Loucy (cell line): ENCODE measurements at regions not wholly inside any gene's neighbourhood (a gene's known extent, or its start where the extent isn't known, plus 50 kb on each side); places are given as distances from the start of the nearest gene placed in this dataset.

Source experiments
- H2AFZ ChIP-seq: fragments of 200-600 bp; sonication (generic); 2 replicates; pipeline ENCODE4 v1.6.0; 2016; ENCODE audit warnings: antibody characterized with exemption, mild to moderate bottlenecking, low read length, moderate library complexity
- H3F3A ChIP-seq: fragments of 200-600 bp; 2 replicates; pipeline ENCODE4 v1.6.0; 2016; ENCODE audit warnings: antibody characterized with exemption, low read depth, mild to moderate bottlenecking
- H3K27me3 ChIP-seq: fragments of 200-600 bp; sonication (generic); 2 replicates; pipeline ENCODE4 v1.6.1; 2014; ENCODE audit warnings: low read length, mild to moderate bottlenecking; ENCODE audit not compliant: insufficient read depth, poor library complexity, severe bottlenecking
- H3K36me3 ChIP-seq: fragments of 200-600 bp; sonication (generic); 2 replicates; pipeline ENCODE4 v1.6.1; 2016; ENCODE audit warnings: low read length; ENCODE audit not compliant: insufficient read depth
- H3K4me1 ChIP-seq: fragments of 200-600 bp; sonication (generic); 2 replicates; pipeline ENCODE4 v1.5.1; 2014; ENCODE audit warnings: low read length, mild to moderate bottlenecking; ENCODE audit not compliant: insufficient read depth, poor library complexity, severe bottlenecking
- H3K4me2 ChIP-seq: fragments of 200-600 bp; sonication (generic); 2 replicates; pipeline ENCODE4 v1.6.0; 2014; ENCODE audit warnings: antibody characterized with exemption, low read length, low read depth, mild to moderate bottlenecking; ENCODE audit not compliant: poor library complexity, severe bottlenecking
- H3K4me3 ChIP-seq: fragments of 200-600 bp; sonication (generic); 2 replicates; pipeline ENCODE4 v1.5.1; 2014; ENCODE audit warnings: low read length, mild to moderate bottlenecking, mixed read lengths; ENCODE audit not compliant: poor library complexity, severe bottlenecking
- H3K79me2 ChIP-seq: fragments of 200-600 bp; sonication (generic); 2 replicates; pipeline ENCODE4 v1.6.1; 2014; ENCODE audit warnings: low read length; ENCODE audit not compliant: insufficient read depth
- H3K9ac ChIP-seq: fragments of 200-600 bp; sonication (generic); 2 replicates; pipeline ENCODE4 v1.6.0; 2014; ENCODE audit warnings: mild to moderate bottlenecking, low read depth, low read length, moderate library complexity; ENCODE audit not compliant: poor library complexity, severe bottlenecking
- H3K9me2 ChIP-seq: fragments of 200-600 bp; sonication (generic); replicated peaks from 2 replicates; pipeline ENCODE4 v1.6.1; 2016; ENCODE audit warnings: low read depth, low read length, mixed read lengths
- H3K9me3 ChIP-seq: fragments of 200-600 bp; sonication (generic); 2 replicates; pipeline ENCODE4 v1.6.1; 2014; ENCODE audit warnings: mild to moderate bottlenecking, antibody characterized with exemption, low read length, low read depth; ENCODE audit not compliant: insufficient read depth
- H4K20me1 ChIP-seq: fragments of 200-600 bp; sonication (generic); 2 replicates; pipeline ENCODE4 v1.6.0; 2014; ENCODE audit warnings: antibody characterized with exemption, low read length, mild to moderate bottlenecking; ENCODE audit not compliant: insufficient read depth, poor library complexity, severe bottlenecking
- EZH2phosphoT487 ChIP-seq: fragments of 200-600 bp; IDR thresholded peaks from 2 replicates; pipeline ENCODE4 v1.6.1; 2018; ENCODE audit warnings: antibody characterized with exemption, mild to moderate bottlenecking, moderate library complexity, borderline replicate concordance
- TF ChIP-seq, protein P1 (sequence below): fragments of 200-600 bp; sonication (generic); conservative IDR thresholded peaks from 2 replicates; pipeline ENCODE4 v1.5.1; 2014; ENCODE audit warnings: mild to moderate bottlenecking, antibody characterized with exemption, low read length

DNA sequence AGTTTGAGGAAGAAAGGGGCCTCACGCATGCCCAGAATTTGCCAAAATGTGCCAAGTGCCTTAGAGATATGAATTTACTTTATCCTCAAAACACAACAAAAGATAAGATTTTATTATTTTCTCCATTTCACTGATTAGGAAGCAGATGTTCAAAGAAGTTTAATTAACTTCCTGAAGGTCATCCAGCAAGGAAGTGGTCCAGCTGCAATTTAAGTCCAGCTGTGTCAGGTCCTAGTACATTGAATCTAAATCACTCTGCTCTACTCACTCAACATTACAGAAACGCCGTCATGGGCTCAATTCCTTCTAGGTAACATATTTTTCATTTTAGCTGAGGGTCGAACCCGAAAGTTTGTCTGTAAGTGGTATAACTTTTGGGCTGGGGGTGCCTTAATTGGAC, 115.4 kb downstream of the CCDC34 start:
- Histone ChIP-seq H3K4me2 (no peak overlapping the region), H3K9me3 (no peaks in the 10 kb centered on the region), H3F3A (no peaks in the 10 kb centered on the region), H3K4me3 (no peak overlapping the region), H3K27me3 (no peaks in the 10 kb centered on the region), H4K20me1 (no peaks in the 10 kb centered on the region), H2AFZ (no peak overlapping the region), H3K4me1 (no peaks in the 10 kb centered on the region), H3K79me2 (no peaks in the 10 kb centered on the region), H3K36me3 (no peaks in the 10 kb centered on the region), H3K9me2 (no peaks in the 10 kb centered on the region), H3K9ac (no peak overlapping the region)
- no peak for TF ChIP-seq EZH2phosphoT487
- TF ChIP-seq, protein P1, sequence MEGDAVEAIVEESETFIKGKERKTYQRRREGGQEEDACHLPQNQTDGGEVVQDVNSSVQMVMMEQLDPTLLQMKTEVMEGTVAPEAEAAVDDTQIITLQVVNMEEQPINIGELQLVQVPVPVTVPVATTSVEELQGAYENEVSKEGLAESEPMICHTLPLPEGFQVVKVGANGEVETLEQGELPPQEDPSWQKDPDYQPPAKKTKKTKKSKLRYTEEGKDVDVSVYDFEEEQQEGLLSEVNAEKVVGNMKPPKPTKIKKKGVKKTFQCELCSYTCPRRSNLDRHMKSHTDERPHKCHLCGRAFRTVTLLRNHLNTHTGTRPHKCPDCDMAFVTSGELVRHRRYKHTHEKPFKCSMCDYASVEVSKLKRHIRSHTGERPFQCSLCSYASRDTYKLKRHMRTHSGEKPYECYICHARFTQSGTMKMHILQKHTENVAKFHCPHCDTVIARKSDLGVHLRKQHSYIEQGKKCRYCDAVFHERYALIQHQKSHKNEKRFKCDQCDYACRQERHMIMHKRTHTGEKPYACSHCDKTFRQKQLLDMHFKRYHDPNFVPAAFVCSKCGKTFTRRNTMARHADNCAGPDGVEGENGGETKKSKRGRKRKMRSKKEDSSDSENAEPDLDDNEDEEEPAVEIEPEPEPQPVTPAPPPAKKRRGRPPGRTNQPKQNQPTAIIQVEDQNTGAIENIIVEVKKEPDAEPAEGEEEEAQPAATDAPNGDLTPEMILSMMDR = no peak

DNA sequence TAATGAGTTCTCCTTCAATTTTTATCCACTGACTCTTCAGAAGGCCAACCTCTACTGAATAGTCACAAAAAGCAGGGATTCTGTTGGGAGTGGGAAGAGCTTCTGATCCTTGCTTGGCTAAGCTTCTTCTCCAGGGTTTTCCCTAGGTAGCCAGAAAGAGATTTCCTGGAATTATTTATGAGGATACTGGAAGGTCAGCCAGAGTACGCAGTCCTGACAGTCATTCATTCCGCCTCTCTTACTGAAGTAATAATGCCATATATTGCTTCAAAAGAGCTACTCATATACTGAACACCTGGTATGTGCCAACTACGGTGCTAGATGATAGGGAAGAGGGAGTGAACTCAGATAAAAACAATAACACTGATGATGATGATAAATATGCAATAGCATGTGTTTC, 116.1 kb downstream of the CCDC34 start:
- TF ChIP-seq, protein P1 = no peak
- TF ChIP-seq EZH2phosphoT487 = no peak
- no peaks in the 10 kb centered on the region for H4K20me1 ChIP-seq
- no peak overlapping the region for H3K4me3 ChIP-seq
- no peak overlapping the region for H2AFZ ChIP-seq
- H3K79me2 ChIP-seq = no peaks in the 10 kb centered on the region
- H3K36me3 ChIP-seq = no peaks in the 10 kb centered on the region
- no peaks in the 10 kb centered on the region for H3K27me3 ChIP-seq
- H3K4me1 ChIP-seq = no peaks in the 10 kb centered on the region
- H3F3A ChIP-seq = no peaks in the 10 kb centered on the region
- H3K4me2 ChIP-seq = no peak overlapping the region
- no peaks in the 10 kb centered on the region for H3K9me3 ChIP-seq
- H3K9ac ChIP-seq = no peak overlapping the region
- H3K9me2 ChIP-seq = no peaks in the 10 kb centered on the region

DNA sequence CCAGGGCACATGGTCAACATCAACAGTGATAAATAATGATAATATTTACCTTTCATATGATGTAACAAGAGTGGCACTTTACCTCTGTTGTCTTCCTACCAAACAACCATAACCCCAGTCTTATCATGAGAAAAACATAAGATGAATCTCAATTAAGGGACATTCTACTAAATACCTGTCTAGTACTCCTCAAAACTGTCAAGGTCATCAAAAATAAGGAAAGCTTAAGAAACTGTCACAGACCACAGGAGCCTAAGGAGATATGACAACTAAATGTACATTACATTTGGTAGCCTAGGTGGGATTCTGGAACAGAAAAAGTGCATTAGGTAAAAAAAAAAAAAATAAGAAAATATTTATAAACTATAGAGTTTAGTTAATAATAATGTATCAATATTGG, 118.1 kb downstream of the CCDC34 start:
- TF ChIP-seq, protein P1 = no peak
- no peak for TF ChIP-seq EZH2phosphoT487
- no peaks in the 10 kb centered on the region for H3K27me3 ChIP-seq
- no peak overlapping the region for H3K4me3 ChIP-seq
- H2AFZ ChIP-seq = no peak overlapping the region
- H3K4me1 ChIP-seq = no peaks in the 10 kb centered on the region
- H4K20me1 ChIP-seq = no peaks in the 10 kb centered on the region
- H3K79me2 ChIP-seq = no peaks in the 10 kb centered on the region
- H3K36me3 ChIP-seq = no peaks in the 10 kb centered on the region
- H3K9me3 ChIP-seq = no peaks in the 10 kb centered on the region
- no peaks in the 10 kb centered on the region for H3F3A ChIP-seq
- H3K9me2 ChIP-seq = no peaks in the 10 kb centered on the region
- no peak overlapping the region for H3K9ac ChIP-seq
- no peak overlapping the region for H3K4me2 ChIP-seq
